Endodermal cell (in vitro differentiated cells): ENCODE measurements at regions not wholly inside any gene's neighbourhood (a gene's known extent, or its start where the extent isn't known, plus 50 kb on each side); places are given as distances from the start of the nearest gene placed in this dataset.

Experiments
- DNase-seq: peaks from one replicate; pipeline ENCODE4 v3.0.0-alpha.2; 2017
- H3K27ac ChIP-seq: 2 replicates; pipeline ENCODE4 v1.5.1; 2013; ENCODE audit warnings: mild to moderate bottlenecking, low read depth, low read length, moderate library complexity
- H3K27me3 ChIP-seq: 2 replicates; pipeline ENCODE4 v1.6.1; 2013; ENCODE audit warnings: mild to moderate bottlenecking, low read length, moderate library complexity; ENCODE audit not compliant: insufficient read depth, control insufficient read depth, poor library complexity, severe bottlenecking
- H3K36me3 ChIP-seq: 2 replicates; pipeline ENCODE4 v1.7.0; 2013; ENCODE audit warnings: mild to moderate bottlenecking, low read length, moderate library complexity; ENCODE audit not compliant: control insufficient read depth, insufficient read depth
- H3K4me1 ChIP-seq: one replicate; pipeline ENCODE4 v1.7.0; 2013; ENCODE audit warnings: low read length; ENCODE audit not compliant: control insufficient read depth, insufficient read depth
- H3K4me3 ChIP-seq: 2 replicates; pipeline ENCODE4 v1.5.1; 2013; ENCODE audit warnings: mild to moderate bottlenecking, low read length, moderate library complexity
- H3K9ac ChIP-seq: 2 replicates; pipeline ENCODE4 v1.6.1; 2013; ENCODE audit warnings: mild to moderate bottlenecking, low read length, moderate library complexity; ENCODE audit not compliant: poor library complexity, severe bottlenecking; ENCODE audit errors: extremely low read depth
- H3K9me3 ChIP-seq: 2 replicates; pipeline ENCODE4 v1.6.1; 2013; ENCODE audit warnings: mild to moderate bottlenecking, low read length, moderate library complexity; ENCODE audit not compliant: control insufficient read depth
- H3K27ac Mint-ChIP-seq: 2 replicates; pipeline ENCODE4 v1.8.0; 2020; ENCODE audit warnings: mixed read lengths
- H3K27me3 Mint-ChIP-seq: 2 replicates; pipeline ENCODE4 v1.8.0; 2021; ENCODE audit warnings: mild to moderate bottlenecking, mixed read lengths; ENCODE audit not compliant: insufficient read depth
- H3K36me3 Mint-ChIP-seq: 2 replicates; pipeline ENCODE4 v1.8.0; 2020; ENCODE audit warnings: low read depth, mixed read lengths
- H3K4me1 Mint-ChIP-seq: 2 replicates; pipeline ENCODE4 v1.8.0; 2020; ENCODE audit warnings: mixed read lengths
- H3K4me3 Mint-ChIP-seq: 2 replicates; pipeline ENCODE4 v1.8.0; 2020; ENCODE audit warnings: mild to moderate bottlenecking, moderate library complexity, mixed read lengths
- H3K9me3 Mint-ChIP-seq: 2 replicates; pipeline ENCODE4 v1.8.0; 2020; ENCODE audit warnings: mild to moderate bottlenecking, mixed read lengths
- WGBS, 2 experiments: methylation state at CpG; one replicate each; pipeline versions ENCODE4 v1.1.5 to v1.1.7; 2013; ENCODE audit warnings: missing lambda C conversion rate in 2 of 2, mixed read lengths in 1 of 2; ENCODE audit not compliant: insufficient coverage in 1 of 2, insufficient read length in 1 of 2; 5-methylcytosine and 5-hydroxymethylcytosine counted together
- TF ChIP-seq, protein P1 (sequence below): fragments of 200-600 bp; sonication (generic); conservative IDR thresholded peaks from 2 replicates; pipeline ENCODE4 v1.5.0; 2021; ENCODE audit warnings: antibody characterized with exemption, mild to moderate bottlenecking

DNA sequence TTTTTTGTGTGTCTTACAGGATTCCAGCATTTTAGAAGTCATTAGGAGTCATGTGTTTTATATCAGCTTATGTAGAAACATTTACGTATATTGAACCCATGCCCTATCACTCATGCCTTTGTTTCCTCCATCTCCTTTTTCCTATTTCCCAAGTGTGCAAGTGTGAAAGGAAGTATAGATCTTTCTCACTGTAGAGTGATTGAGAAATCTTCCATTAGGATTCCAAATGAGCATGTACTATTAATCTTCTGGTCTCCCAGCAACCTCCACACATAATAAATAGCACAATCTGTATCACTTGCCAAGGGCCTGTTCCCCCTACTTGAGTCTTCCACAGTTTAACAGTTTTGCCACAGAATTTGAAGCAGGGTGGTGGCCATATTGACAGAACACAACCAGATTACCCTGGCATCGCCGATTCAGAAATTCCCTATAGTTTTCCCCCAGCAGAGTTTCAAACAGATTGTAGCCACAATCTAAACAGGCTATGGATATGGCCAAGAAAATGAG, 1052.8 kb downstream of the TTLL7 start:
- Mint-ChIP-seq H3K4me3 (no peak overlapping the region), H3K27me3 (no peaks in the 10 kb centered on the region), H3K9me3 (no peaks in the 10 kb centered on the region), H3K36me3 (no peaks in the 10 kb centered on the region), H3K27ac (no peak overlapping the region), H3K4me1 (no peaks in the 10 kb centered on the region)
- TF ChIP-seq, protein P1, sequence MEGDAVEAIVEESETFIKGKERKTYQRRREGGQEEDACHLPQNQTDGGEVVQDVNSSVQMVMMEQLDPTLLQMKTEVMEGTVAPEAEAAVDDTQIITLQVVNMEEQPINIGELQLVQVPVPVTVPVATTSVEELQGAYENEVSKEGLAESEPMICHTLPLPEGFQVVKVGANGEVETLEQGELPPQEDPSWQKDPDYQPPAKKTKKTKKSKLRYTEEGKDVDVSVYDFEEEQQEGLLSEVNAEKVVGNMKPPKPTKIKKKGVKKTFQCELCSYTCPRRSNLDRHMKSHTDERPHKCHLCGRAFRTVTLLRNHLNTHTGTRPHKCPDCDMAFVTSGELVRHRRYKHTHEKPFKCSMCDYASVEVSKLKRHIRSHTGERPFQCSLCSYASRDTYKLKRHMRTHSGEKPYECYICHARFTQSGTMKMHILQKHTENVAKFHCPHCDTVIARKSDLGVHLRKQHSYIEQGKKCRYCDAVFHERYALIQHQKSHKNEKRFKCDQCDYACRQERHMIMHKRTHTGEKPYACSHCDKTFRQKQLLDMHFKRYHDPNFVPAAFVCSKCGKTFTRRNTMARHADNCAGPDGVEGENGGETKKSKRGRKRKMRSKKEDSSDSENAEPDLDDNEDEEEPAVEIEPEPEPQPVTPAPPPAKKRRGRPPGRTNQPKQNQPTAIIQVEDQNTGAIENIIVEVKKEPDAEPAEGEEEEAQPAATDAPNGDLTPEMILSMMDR: no peak
- Histone ChIP-seq H3K4me3 (no peak overlapping the region), H3K27ac (no peak overlapping the region), H3K27me3 (no peaks in the 10 kb centered on the region), H3K9me3 (no peaks in the 10 kb centered on the region), H3K4me1 (no peaks in the 10 kb centered on the region), H3K9ac (no peak overlapping the region), H3K36me3 (no peaks in the 10 kb centered on the region)
- no peak for DNase-seq
- 95 to 100% methylated on average over 2 to 3 of the region's 3 CpGs for WGBS, 2 experiments

DNA sequence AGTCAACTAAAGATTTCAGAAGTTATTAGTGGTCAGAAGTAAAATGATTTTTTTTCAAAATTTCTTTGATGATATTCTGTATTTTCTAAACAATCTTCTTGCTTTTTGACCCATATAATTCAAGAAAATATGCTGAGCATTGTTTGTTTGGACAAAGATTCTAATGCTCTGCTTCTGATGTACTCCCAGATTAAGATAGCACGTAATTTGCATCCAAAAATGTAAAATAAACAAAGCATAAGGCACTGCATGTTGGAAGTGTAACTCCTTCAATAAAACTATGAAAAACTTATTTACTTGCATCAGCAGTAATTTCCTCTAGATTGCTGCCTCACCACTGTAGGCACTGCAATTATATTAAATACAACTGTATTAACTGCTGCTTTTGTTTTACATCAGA, 1054.1 kb downstream of the TTLL7 start:
- H3K4me1 Mint-ChIP-seq: no peaks in the 10 kb centered on the region
- no peak overlapping the region for H3K4me3 Mint-ChIP-seq
- Histone ChIP-seq H3K9ac (no peak overlapping the region), H3K4me3 (no peak overlapping the region), H3K4me1 (no peaks in the 10 kb centered on the region), H3K36me3 (no peaks in the 10 kb centered on the region), H3K27ac (no peak overlapping the region), H3K9me3 (no peaks in the 10 kb centered on the region), H3K27me3 (no peaks in the 10 kb centered on the region)
- no peaks in the 10 kb centered on the region for H3K27me3 Mint-ChIP-seq
- H3K27ac Mint-ChIP-seq: no peak overlapping the region
- no peaks in the 10 kb centered on the region for H3K9me3 Mint-ChIP-seq
- WGBS, 2 experiments: 95 to 100% methylated on average over 1 of the region's 1 CpG
- no peaks in the 10 kb centered on the region for H3K36me3 Mint-ChIP-seq
- TF ChIP-seq, protein P1: no peak
- DNase-seq: no peak

DNA sequence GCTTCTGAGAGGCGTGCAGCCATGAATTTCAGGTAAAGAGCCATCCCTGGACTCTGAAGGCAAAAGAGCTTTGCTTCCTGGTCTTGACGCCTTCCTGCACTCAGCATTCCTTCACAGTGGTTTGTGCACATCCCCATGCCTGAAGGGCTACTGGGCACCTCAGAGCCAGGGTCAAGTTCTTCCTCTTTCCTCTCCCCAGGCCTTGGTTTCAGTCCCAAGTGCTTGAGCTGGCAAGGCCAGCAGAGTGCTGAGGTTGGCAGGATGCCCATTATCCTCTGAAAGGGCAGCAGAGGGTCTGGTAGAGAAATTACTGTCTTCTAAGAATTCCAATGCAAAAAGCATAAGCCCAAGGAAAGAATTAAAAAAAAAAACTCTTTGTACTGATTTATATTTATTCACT, 1064.9 kb downstream of the TTLL7 start:
- no peak overlapping the region for H3K4me3 Mint-ChIP-seq
- Histone ChIP-seq H3K27me3 (no peaks in the 10 kb centered on the region), H3K27ac (no peak overlapping the region), H3K4me3 (no peak overlapping the region), H3K4me1 (no peaks in the 10 kb centered on the region), H3K36me3 (no peaks in the 10 kb centered on the region), H3K9ac (no peak overlapping the region), H3K9me3 (no peaks in the 10 kb centered on the region)
- no peak for DNase-seq
- H3K27me3 Mint-ChIP-seq: no peaks in the 10 kb centered on the region
- TF ChIP-seq, protein P1: no peak
- H3K4me1 Mint-ChIP-seq: peaks cover 5% of the 10 kb centered on the region
- no peaks in the 10 kb centered on the region for H3K36me3 Mint-ChIP-seq
- H3K9me3 Mint-ChIP-seq: peaks cover 4% of the 10 kb centered on the region
- no peak overlapping the region for H3K27ac Mint-ChIP-seq
- WGBS, 2 experiments: 92 to 93% methylated on average over 2 of the region's 2 CpGs
